ENCODE measurements at regions not wholly inside any gene's neighbourhood (a gene's known extent, or its start where the extent isn't known, plus 50 kb on each side); places are given as distances from the start of the nearest gene placed in this dataset.

- TF ChIP-seq CTCF (IDR thresholded peaks at IDR 0.05) (no peak), POLR2AphosphoS5 (IDR thresholded peaks at IDR 0.05; ENCODE audit: low read depth, low read length) (no peak), REST (IDR thresholded peaks at IDR 0.05; ENCODE audit: insufficient read depth in 1 of 2, low read depth in 2 of 2, low read length in 1 of 2) (no peak), SIN3A (IDR thresholded peaks at IDR 0.05; ENCODE audit: borderline replicate concordance, insufficient read depth, low read depth, low read length) (no peak)
Measured at GRCh38 chr9:26148128-26148527, 469.9 kb upstream of the TUSC1 start.
